BE2C (cell line): ENCODE measurements at regions not wholly inside any gene's neighbourhood (a gene's known extent, or its start where the extent isn't known, plus 50 kb on each side); places are given as distances from the start of the nearest gene placed in this dataset.
A peak's percentile ranks its signal among the peaks of the same experiment; 100 is the strongest.

Source experiments
- DNase-seq: peaks from one replicate; pipeline ENCODE4 v3.0.0-alpha.2; 2020
- H3K27me3 ChIP-seq: fragments of 250-450 bp; sonication (Bioruptor Pico); 2 replicates; pipeline ENCODE4 v1.5.1; 2020; ENCODE audit warnings: mild to moderate bottlenecking
- H3K36me3 ChIP-seq: fragments of 250-450 bp; sonication (Bioruptor Pico); 2 replicates; pipeline ENCODE4 v1.5.1; 2020; ENCODE audit warnings: mild to moderate bottlenecking
- H3K4me1 ChIP-seq: fragments of 250-450 bp; sonication (Bioruptor Pico); 2 replicates; pipeline ENCODE4 v1.5.1; 2020
- H3K4me3 ChIP-seq: 2 replicates; pipeline ENCODE4 v1.5.1; 2011; ENCODE audit warnings: low read depth, low read length
- H3K9me3 ChIP-seq: fragments of 250-450 bp; sonication (Bioruptor Pico); 2 replicates; pipeline ENCODE4 v1.5.1; 2020
- CTCF ChIP-seq: IDR thresholded peaks from 2 replicates; pipeline ENCODE4 v1.5.1; 2012; ENCODE audit warnings: mild to moderate bottlenecking, low read depth, low read length

- H3K4me1 ChIP-seq, result peaks cover 14% of the 10 kb centered on the region
- DNase-seq, result no peak
- no peaks in the 10 kb centered on the region for H3K36me3 ChIP-seq
- no peak for TF ChIP-seq CTCF
- no peaks in the 10 kb centered on the region; the same call in 1 of the 2 replicates for H3K9me3 ChIP-seq
- H3K4me3 ChIP-seq, result no peak overlapping the region
- no peaks in the 10 kb centered on the region for H3K27me3 ChIP-seq
Observed at GRCh38 chr14:104363891-104364760, 215.4 kb upstream of the C14orf180 start.

- H3K4me3 ChIP-seq, result no peak overlapping the region
- H3K9me3 ChIP-seq, result no peaks in the 10 kb centered on the region; the same call in 1 of the 2 replicates
- no peaks in the 10 kb centered on the region for H3K27me3 ChIP-seq
- peaks cover 18% of the 10 kb centered on the region for H3K4me1 ChIP-seq
- no peak for TF ChIP-seq CTCF
- H3K36me3 ChIP-seq, result no peaks in the 10 kb centered on the region
- no peak for DNase-seq
Observed at GRCh38 chr14:104364830-104365229, 214.7 kb upstream of the C14orf180 start.

- Histone ChIP-seq H3K27me3 (no peaks in the 10 kb centered on the region), H3K4me1 (peaks cover 24% of the 10 kb centered on the region), H3K9me3 (no peaks in the 10 kb centered on the region; the same call in 1 of the 2 replicates), H3K36me3 (no peaks in the 10 kb centered on the region), H3K4me3 (no peak overlapping the region)
- no peak for TF ChIP-seq CTCF
- no peak for DNase-seq
Observed at GRCh38 chr14:104366931-104367865, 212.4 kb upstream of the C14orf180 start.

GRCh38 chr14:104367866-104368750 is 211.5 kb upstream of the C14orf180 start:
- no peak for TF ChIP-seq CTCF
- no peaks in the 10 kb centered on the region for H3K27me3 ChIP-seq
- peak; percentile 70 for DNase-seq

GRCh38 chr14:104368751-104369100 is 210.8 kb upstream of the C14orf180 start:
- Histone ChIP-seq H3K4me3 (no peak overlapping the region), H3K9me3 (no peaks in the 10 kb centered on the region; the same call in 1 of the 2 replicates), H3K27me3 (no peaks in the 10 kb centered on the region), H3K36me3 (no peaks in the 10 kb centered on the region), H3K4me1 (peaks cover 24% of the 10 kb centered on the region)
- no peak for DNase-seq
- TF ChIP-seq CTCF, result no peak

More at GRCh38 chr14:104367866-104368750, 211.5 kb upstream of the C14orf180 start:
- Histone ChIP-seq H3K9me3 (no peaks in the 10 kb centered on the region; the same call in 1 of the 2 replicates), H3K4me3 (no peak overlapping the region), H3K36me3 (no peaks in the 10 kb centered on the region), H3K4me1 (peaks cover 24% of the 10 kb centered on the region)
